Osteoblast (primary cell): ENCODE measurements at regions not wholly inside any gene's neighbourhood (a gene's known extent, or its start where the extent isn't known, plus 50 kb on each side); places are given as distances from the start of the nearest gene placed in this dataset.

Experiments used
- DNase-seq: peaks from one replicate; pipeline ENCODE4 v3.0.0; 2011; ENCODE audit warnings: low spot score, mixed read lengths; ENCODE audit not compliant: insufficient read length; ENCODE audit errors: missing footprints
- H2AFZ ChIP-seq: 2 replicates; pipeline ENCODE4 v1.6.0; 2011; ENCODE audit warnings: mild to moderate bottlenecking, low read length
- H3K27ac ChIP-seq: 2 replicates; pipeline ENCODE4 v1.5.1; 2011; ENCODE audit warnings: mild to moderate bottlenecking, low read depth, low read length, moderate library complexity
- H3K27me3 ChIP-seq: 2 replicates; pipeline ENCODE4 v1.6.0; 2012; ENCODE audit warnings: mild to moderate bottlenecking, control low read depth, inconsistent platforms, low read length, moderate library complexity; ENCODE audit not compliant: insufficient read depth
- H3K36me3 ChIP-seq: 2 replicates; pipeline ENCODE4 v1.5.1; 2011; ENCODE audit warnings: mild to moderate bottlenecking, low read length, control low read depth, moderate library complexity; ENCODE audit not compliant: insufficient read depth
- H3K4me1 ChIP-seq: 2 replicates; pipeline ENCODE4 v1.5.1; 2011; ENCODE audit warnings: mild to moderate bottlenecking, low read length, control low read depth, moderate library complexity; ENCODE audit not compliant: insufficient read depth
- H3K4me2 ChIP-seq: 2 replicates; pipeline ENCODE4 v1.6.0; 2011; ENCODE audit warnings: mild to moderate bottlenecking, low read length; ENCODE audit not compliant: insufficient read depth
- H3K4me3 ChIP-seq: fragments of 200-600 bp; sonication (generic); 3 replicates; pipeline ENCODE4 v1.5.1; 2012; ENCODE audit warnings: mild to moderate bottlenecking, low read length, inconsistent platforms; ENCODE audit not compliant: insufficient read depth
- H3K79me2 ChIP-seq: 2 replicates; pipeline ENCODE4 v1.6.0; 2012; ENCODE audit warnings: mild to moderate bottlenecking, low read length, control low read depth, inconsistent platforms; ENCODE audit not compliant: insufficient read depth
- H3K9me3 ChIP-seq: 2 replicates; pipeline ENCODE4 v1.5.1; 2011; ENCODE audit warnings: low read depth, low read length, control low read depth
- H4K20me1 ChIP-seq: 2 replicates; pipeline ENCODE4 v1.6.0; 2012; ENCODE audit warnings: mild to moderate bottlenecking, low read length, control low read depth; ENCODE audit not compliant: insufficient read depth
- CTCF ChIP-seq: IDR thresholded peaks from 2 replicates; pipeline ENCODE4 v1.5.1; 2011; ENCODE audit warnings: mild to moderate bottlenecking, low read depth, low read length, moderate library complexity; ENCODE audit errors: extremely low read depth

GRCh38 chr9:95817205-95817604 is 58.3 kb upstream of the ERCC6L2 start:
- no peak for TF ChIP-seq CTCF
- H3K27ac ChIP-seq, result no peak overlapping the region
- H3K79me2 ChIP-seq, result no peaks in the 10 kb centered on the region
- no peaks in the 10 kb centered on the region for H3K9me3 ChIP-seq
- H3K36me3 ChIP-seq, result no peaks in the 10 kb centered on the region
- peaks cover 2% of the 10 kb centered on the region for H3K4me1 ChIP-seq
- H2AFZ ChIP-seq, result no peak overlapping the region
- peaks cover 15% of the 10 kb centered on the region for H3K27me3 ChIP-seq
- peaks cover 2% of the 10 kb centered on the region for H4K20me1 ChIP-seq
- DNase-seq, result no peak
- no peak overlapping the region for H3K4me2 ChIP-seq
- H3K4me3 ChIP-seq, result no peak overlapping the region

- no peak for DNase-seq
Observed at GRCh38 chr9:95816716-95817115, 58.8 kb upstream of the ERCC6L2 start.

GRCh38 chr9:95815961-95816360 is 59.5 kb upstream of the ERCC6L2 start:
- H3K27ac ChIP-seq, result no peak overlapping the region
- TF ChIP-seq CTCF, result no peak
- H3K4me2 ChIP-seq, result no peak overlapping the region
- no peaks in the 10 kb centered on the region for H4K20me1 ChIP-seq
- H3K4me1 ChIP-seq, result no peaks in the 10 kb centered on the region
- H3K4me3 ChIP-seq, result no peak overlapping the region
- H3K9me3 ChIP-seq, result no peaks in the 10 kb centered on the region
- H2AFZ ChIP-seq, result no peak overlapping the region
- no peaks in the 10 kb centered on the region for H3K79me2 ChIP-seq
- no peak for DNase-seq
- no peaks in the 10 kb centered on the region for H3K36me3 ChIP-seq
- peaks cover 9% of the 10 kb centered on the region for H3K27me3 ChIP-seq

More at GRCh38 chr9:95816716-95817115, 58.8 kb upstream of the ERCC6L2 start:
- Histone ChIP-seq H3K4me1 (no peaks in the 10 kb centered on the region), H3K27ac (no peak overlapping the region), H2AFZ (no peak overlapping the region), H3K9me3 (no peaks in the 10 kb centered on the region), H3K27me3 (peaks cover 12% of the 10 kb centered on the region), H3K4me2 (no peak overlapping the region), H3K36me3 (no peaks in the 10 kb centered on the region), H3K79me2 (no peaks in the 10 kb centered on the region), H4K20me1 (no peaks in the 10 kb centered on the region), H3K4me3 (no peak overlapping the region)
- no peak for TF ChIP-seq CTCF

GRCh38 chr9:95815133-95815532 is 60.4 kb upstream of the ERCC6L2 start:
- Histone ChIP-seq H3K9me3 (no peaks in the 10 kb centered on the region), H3K79me2 (no peaks in the 10 kb centered on the region), H3K4me2 (no peak overlapping the region), H3K36me3 (no peaks in the 10 kb centered on the region), H4K20me1 (no peaks in the 10 kb centered on the region), H3K4me1 (no peaks in the 10 kb centered on the region), H2AFZ (no peak overlapping the region), H3K27ac (no peak overlapping the region), H3K4me3 (no peak overlapping the region), H3K27me3 (peaks cover 9% of the 10 kb centered on the region)
- DNase-seq, result peak; percentile 58
- TF ChIP-seq CTCF, result no peak
